Ovary (tissue), 7 donors: ENCODE measurements at regions not wholly inside any gene's neighbourhood (a gene's known extent, or its start where the extent isn't known, plus 50 kb on each side); places are given as distances from the start of the nearest gene placed in this dataset.
"Not testable (repeated sequence)": the region's sequence is repeated elsewhere in the genome, so short reads cannot be mapped to it uniquely, and the experiment has no call there.

Experiments
- DNase-seq, 5 donors: peaks; one replicate each; pipeline ENCODE4 v3.0.0-alpha.2; 2019 to 2020
- H3K27ac ChIP-seq, 2 donors: fragments of 200-600 bp; one replicate each; pipeline versions ENCODE4 v1.5.1 to v1.8.0; 2019 to 2022
- H3K27me3 ChIP-seq: fragments of 200-600 bp; one replicate; pipeline ENCODE4 v1.8.0; 2022
- H3K36me3 ChIP-seq: fragments of 200-600 bp; sonication (generic); one replicate; pipeline ENCODE4 v1.5.1; 2019
- H3K4me1 ChIP-seq: one replicate; pipeline ENCODE4 v1.8.1; 2013; ENCODE audit warnings: mild to moderate bottlenecking, moderate library complexity; ENCODE audit not compliant: insufficient read depth
- H3K4me3 ChIP-seq: fragments of 200-600 bp; sonication (generic); one replicate; pipeline ENCODE4 v1.5.1; 2017
- H3K9me3 ChIP-seq, 2 donors: fragments of 200-600 bp in 1 of 2; sonication (generic) in 1 of 2; one replicate each; pipeline versions ENCODE4 v1.5.1 to v1.8.1; 2013 to 2019; ENCODE audit warnings: mild to moderate bottlenecking in 1 of 2, moderate library complexity in 1 of 2
- whole genome bisulfite sequencing, 3 donors: extraction: QIAGEN DNeasy Blood & Tissue Kit in 1 of 3; methylation state at CpG; one replicate each; pipeline versions ENCODE4 v1.1.5 to v1.1.7; 2013 to 2017; 5-methylcytosine and 5-hydroxymethylcytosine counted together
- intact Hi-C, 4 donors: fragments of 100-400 bp; cut with DNase I; formaldehyde crosslinking; loops; one replicate each; pipeline versions ENCODE4 v1.11.0 to v1.15.1; 2022 to 2023
- donor health status: DM: no; HTN: no; CAD: no; lungs with moderate emphysema.
- donor health status: DM: no; HTN: no; CAD: no.
- donor health status: Bipolar disorder and iron deficiency.
- donor health status: DM: no; HTN: no; CAD: no.
- donor health status: DM: yes; HTN: yes; CAD: no.

- no CpG with 5 or more reads among the region's 7 CpGs for WGBS, 3 donors
- intact Hi-C loops, DNase-seq, H3K27ac ChIP-seq, H3K4me1 ChIP-seq, H3K4me3 ChIP-seq, H3K27me3 ChIP-seq, H3K36me3 ChIP-seq, H3K9me3 ChIP-seq: not testable (repeated sequence)
Measured at GRCh38 chr15:21695089-21695488, 182.4 kb downstream of the POTEB start.

- H3K27me3 ChIP-seq, DNase-seq, H3K36me3 ChIP-seq, intact Hi-C loops, H3K4me1 ChIP-seq, H3K27ac ChIP-seq, H3K9me3 ChIP-seq, H3K4me3 ChIP-seq: not testable (repeated sequence)
- WGBS, 3 donors = no CpG with 5 or more reads among the region's 4 CpGs
Measured at GRCh38 chr15:21692471-21693102, 184.9 kb downstream of the POTEB start.

- DNase-seq, H3K9me3 ChIP-seq, intact Hi-C loops, H3K27me3 ChIP-seq, H3K4me1 ChIP-seq, H3K36me3 ChIP-seq, H3K27ac ChIP-seq, H3K4me3 ChIP-seq: not testable (repeated sequence)
- WGBS, 3 donors = no CpG with 5 or more reads among the region's 17 CpGs
Measured at GRCh38 chr15:21656798-21657397, 216.6 kb upstream of the POTEB3 start.

GRCh38 chr15:21656114-21656746 lies 215.9 kb upstream of the POTEB3 start:
- H3K36me3 ChIP-seq, H3K4me3 ChIP-seq, H3K27ac ChIP-seq, H3K4me1 ChIP-seq, H3K27me3 ChIP-seq, H3K9me3 ChIP-seq, DNase-seq, intact Hi-C loops: not testable (repeated sequence)
- 80 to 100% methylated on average over 1 of the region's 16 CpGs; no CpG with 5 or more reads in 1 of the 3 donors for WGBS, 3 donors

GRCh38 chr15:21653707-21654106 lies 213.4 kb upstream of the POTEB3 start:
- intact Hi-C loops, H3K9me3 ChIP-seq, DNase-seq, H3K27ac ChIP-seq, H3K4me3 ChIP-seq, H3K36me3 ChIP-seq, H3K4me1 ChIP-seq, H3K27me3 ChIP-seq: not testable (repeated sequence)
- WGBS, 3 donors = 57 to 67% (median 60%) methylated on average over 1 to 4 of the region's 5 CpGs

- H3K27me3 ChIP-seq, H3K27ac ChIP-seq, H3K9me3 ChIP-seq, H3K4me1 ChIP-seq, H3K36me3 ChIP-seq, DNase-seq, intact Hi-C loops, H3K4me3 ChIP-seq: not testable (repeated sequence)
- 20 to 21% methylated on average over 2 of the region's 2 CpGs; no CpG with 5 or more reads in 1 of the 3 donors for WGBS, 3 donors
Measured at GRCh38 chr15:21638770-21639169, 198.5 kb upstream of the POTEB3 start.

- H3K4me3 ChIP-seq, H3K27me3 ChIP-seq, H3K4me1 ChIP-seq, intact Hi-C loops, H3K36me3 ChIP-seq, H3K9me3 ChIP-seq, DNase-seq, H3K27ac ChIP-seq: not testable (repeated sequence)
Measured at GRCh38 chr15:21626694-21627093, 186.4 kb upstream of the POTEB3 start.

- 94 to 100% (median 100%) methylated on average over 1 of the region's 1 CpG for WGBS, 3 donors
- H3K27me3 ChIP-seq, H3K27ac ChIP-seq, DNase-seq, H3K36me3 ChIP-seq, H3K4me1 ChIP-seq, H3K4me3 ChIP-seq, H3K9me3 ChIP-seq, intact Hi-C loops: not testable (repeated sequence)
Measured at GRCh38 chr15:21609223-21609622, 168.9 kb upstream of the POTEB3 start.

- DNase-seq, H3K36me3 ChIP-seq, H3K4me1 ChIP-seq, H3K4me3 ChIP-seq, H3K9me3 ChIP-seq, H3K27ac ChIP-seq, H3K27me3 ChIP-seq, intact Hi-C loops: not testable (repeated sequence)
Measured at GRCh38 chr15:21565426-21565825, 125.1 kb upstream of the POTEB3 start.

- H3K27ac ChIP-seq, H3K4me1 ChIP-seq, H3K4me3 ChIP-seq, intact Hi-C loops, H3K36me3 ChIP-seq, H3K27me3 ChIP-seq, H3K9me3 ChIP-seq, DNase-seq: not testable (repeated sequence)
- no CpG with 5 or more reads among the region's 1 CpG for WGBS, 3 donors
Measured at GRCh38 chr15:21551809-21552208, 111.5 kb upstream of the POTEB3 start.

GRCh38 chr15:21546182-21546903 lies 106.0 kb upstream of the POTEB3 start:
- H3K9me3 ChIP-seq, H3K4me3 ChIP-seq, H3K4me1 ChIP-seq, H3K27me3 ChIP-seq, H3K36me3 ChIP-seq, intact Hi-C loops, H3K27ac ChIP-seq: not testable (repeated sequence)
- WGBS, 3 donors = 42 to 48% (median 44%) methylated on average over 2 of the region's 4 CpGs
- DNase-seq = peak in 1 of 5 donors; percentile 7

- H3K36me3 ChIP-seq, intact Hi-C loops, H3K9me3 ChIP-seq, H3K27ac ChIP-seq, H3K27me3 ChIP-seq, H3K4me3 ChIP-seq, H3K4me1 ChIP-seq, DNase-seq: not testable (repeated sequence)
Measured at GRCh38 chr15:21532785-21533184, 92.5 kb upstream of the POTEB3 start.
